Activated CD4-positive, alpha-beta T cell treated with anti-CD3 and anti-CD28 coated beads, Interleukin-2, amount 10 ng/mL, durations not matched to agents 24 days and 14 days (primary cell): ENCODE measurements at regions not wholly inside any gene's neighbourhood (a gene's known extent, or its start where the extent isn't known, plus 50 kb on each side); places are given as distances from the start of the nearest gene placed in this dataset.
"Not testable (repeated sequence)": the region's sequence is repeated elsewhere in the genome, so short reads cannot be mapped to it uniquely, and the experiment has no call there.

ENCODE experiments used
- DNase-seq: peaks from one replicate; pipeline ENCODE4 v3.0.0; 2022
- H3K27ac Mint-ChIP-seq: one replicate; pipeline ENCODE4 v1.8.0; 2022; ENCODE audit warnings: mild to moderate bottlenecking, mixed read lengths
- H3K27me3 Mint-ChIP-seq: one replicate; pipeline ENCODE4 v1.8.0; 2022; ENCODE audit warnings: mixed read lengths
- H3K36me3 Mint-ChIP-seq: one replicate; pipeline ENCODE4 v1.8.0; 2022; ENCODE audit warnings: low read depth, mild to moderate bottlenecking, mixed read lengths
- H3K4me1 Mint-ChIP-seq: one replicate; pipeline ENCODE4 v1.8.0; 2021; ENCODE audit warnings: mixed read lengths
- H3K4me3 Mint-ChIP-seq: one replicate; pipeline ENCODE4 v1.8.0; 2022; ENCODE audit warnings: mild to moderate bottlenecking, moderate library complexity, mixed read lengths
- H3K9me3 Mint-ChIP-seq: one replicate; pipeline ENCODE4 v1.8.0; 2021; ENCODE audit warnings: mixed read lengths
- intact Hi-C: fragments of 100-400 bp; cut with micrococcal nuclease; formaldehyde crosslinking; loops from one replicate; pipeline ENCODE4 v1.15.1; 2023

DNA sequence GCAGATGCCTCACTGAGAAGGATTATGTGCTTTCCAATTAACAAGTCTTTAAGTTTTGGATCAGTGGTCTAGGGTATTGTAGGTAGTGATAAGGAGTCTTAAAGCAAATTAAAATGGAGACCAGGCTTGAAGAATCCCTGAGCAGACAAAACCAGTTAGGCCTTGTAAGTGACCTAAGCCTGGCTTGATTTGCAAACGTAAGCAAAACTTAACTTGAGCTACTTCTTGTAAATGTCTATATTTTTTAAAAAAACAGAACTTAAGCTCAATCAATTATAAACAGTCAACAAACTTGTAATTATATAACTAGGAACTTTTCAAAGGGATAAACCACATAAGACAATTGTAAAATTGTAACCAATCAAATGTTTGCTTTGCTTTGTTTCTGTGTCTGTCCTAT lies 72.7 kb upstream of the NALF2 start:
- no peak overlapping the region for H3K4me3 Mint-ChIP-seq
- no peak for DNase-seq
- no peaks in the 10 kb centered on the region for H3K4me1 Mint-ChIP-seq
- H3K36me3 Mint-ChIP-seq: no peaks in the 10 kb centered on the region
- intact Hi-C loops: no loop called here
- no peaks in the 10 kb centered on the region for H3K27me3 Mint-ChIP-seq
- no peak overlapping the region for H3K27ac Mint-ChIP-seq
- no peaks in the 10 kb centered on the region for H3K9me3 Mint-ChIP-seq

- Mint-ChIP-seq H3K4me3 (no peak overlapping the region), H3K27me3 (no peaks in the 10 kb centered on the region), H3K36me3 (no peaks in the 10 kb centered on the region), H3K9me3 (no peaks in the 10 kb centered on the region), H3K27ac (no peak overlapping the region), H3K4me1 (no peaks in the 10 kb centered on the region)
- intact Hi-C loops: no loop called here
- no peak for DNase-seq
Observed at GRCh38 chrX:69430785-69431184, 73.3 kb upstream of the NALF2 start.

- Mint-ChIP-seq H3K27ac (no peak overlapping the region), H3K27me3 (no peaks in the 10 kb centered on the region), H3K36me3 (no peaks in the 10 kb centered on the region), H3K4me1 (no peaks in the 10 kb centered on the region), H3K4me3 (no peak overlapping the region), H3K9me3 (no peaks in the 10 kb centered on the region)
- intact Hi-C loops: no loop called here
- no peak for DNase-seq
Observed at GRCh38 chrX:69429339-69430015, 74.6 kb upstream of the NALF2 start.

GRCh38 chrX:69428216-69428615 lies 75.9 kb upstream of the NALF2 start:
- H3K4me3 Mint-ChIP-seq: no peak overlapping the region
- H3K27ac Mint-ChIP-seq: no peak overlapping the region
- no peaks in the 10 kb centered on the region for H3K36me3 Mint-ChIP-seq
- intact Hi-C loops: no loop called here
- no peak for DNase-seq
- H3K9me3 Mint-ChIP-seq: no peaks in the 10 kb centered on the region
- H3K4me1 Mint-ChIP-seq: no peaks in the 10 kb centered on the region
- H3K27me3 Mint-ChIP-seq: no peaks in the 10 kb centered on the region

GRCh38 chrX:69424910-69425309 lies 79.2 kb upstream of the NALF2 start:
- Mint-ChIP-seq H3K27me3 (no peaks in the 10 kb centered on the region), H3K9me3 (no peaks in the 10 kb centered on the region), H3K36me3 (no peaks in the 10 kb centered on the region), H3K4me3 (no peak overlapping the region), H3K27ac (no peak overlapping the region), H3K4me1 (no peaks in the 10 kb centered on the region)
- intact Hi-C loops: no loop called here
- DNase-seq: no peak

DNA sequence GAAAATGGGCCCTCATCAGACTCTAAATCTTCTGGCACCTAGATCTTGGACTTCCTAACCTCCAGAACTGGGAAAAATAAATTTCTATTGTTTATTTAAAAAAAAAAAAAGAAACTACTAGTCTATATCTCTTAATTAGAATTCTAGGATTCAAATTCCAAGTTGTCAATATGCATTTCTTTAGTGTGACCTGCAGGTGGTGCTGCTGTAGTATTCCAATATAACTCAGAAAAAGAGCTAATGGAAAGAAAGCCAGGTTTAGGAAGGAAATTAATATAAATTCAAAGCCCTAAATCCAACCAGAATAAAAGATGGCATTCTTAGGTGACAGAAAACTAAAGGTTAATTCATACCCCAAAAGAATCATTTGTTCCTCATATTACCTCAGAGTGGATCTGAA lies 80.0 kb upstream of the NALF2 start:
- H3K27ac Mint-ChIP-seq: no peak overlapping the region
- H3K36me3 Mint-ChIP-seq: no peaks in the 10 kb centered on the region
- H3K4me3 Mint-ChIP-seq: no peak overlapping the region
- H3K27me3 Mint-ChIP-seq: no peaks in the 10 kb centered on the region
- DNase-seq: no peak
- no peaks in the 10 kb centered on the region for H3K4me1 Mint-ChIP-seq
- intact Hi-C loops: no loop called here
- H3K9me3 Mint-ChIP-seq: no peaks in the 10 kb centered on the region

- H3K27me3 Mint-ChIP-seq, H3K4me3 Mint-ChIP-seq, H3K36me3 Mint-ChIP-seq, DNase-seq, intact Hi-C loops, H3K27ac Mint-ChIP-seq, H3K9me3 Mint-ChIP-seq, H3K4me1 Mint-ChIP-seq: not testable (repeated sequence)
Observed at GRCh38 chrX:69422208-69422607, 81.9 kb upstream of the NALF2 start.

DNA sequence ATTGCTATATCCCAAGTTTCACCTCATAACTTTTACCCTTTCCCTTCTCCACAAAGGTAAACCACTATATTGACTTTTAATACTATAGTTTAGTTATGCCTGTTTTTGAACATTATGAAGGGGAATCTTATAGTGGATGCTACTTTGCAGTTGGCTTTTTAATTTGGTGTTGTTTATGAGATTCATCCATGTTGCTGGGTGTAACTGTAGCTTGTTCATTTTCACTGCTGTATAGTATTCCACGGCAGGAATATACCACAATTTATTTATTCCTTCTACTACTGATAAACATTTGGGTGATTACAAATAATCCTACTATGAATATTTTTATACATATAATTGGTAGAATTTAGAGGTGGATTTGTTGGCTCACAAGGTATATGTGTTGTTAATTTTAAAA lies 88.4 kb upstream of the NALF2 start:
- H3K27ac Mint-ChIP-seq: no peak overlapping the region
- DNase-seq: no peak
- H3K27me3 Mint-ChIP-seq: no peaks in the 10 kb centered on the region
- H3K9me3 Mint-ChIP-seq: peaks cover 4% of the 10 kb centered on the region
- no peaks in the 10 kb centered on the region for H3K36me3 Mint-ChIP-seq
- no peaks in the 10 kb centered on the region for H3K4me1 Mint-ChIP-seq
- no peak overlapping the region for H3K4me3 Mint-ChIP-seq
- intact Hi-C loops: no loop called here

DNA sequence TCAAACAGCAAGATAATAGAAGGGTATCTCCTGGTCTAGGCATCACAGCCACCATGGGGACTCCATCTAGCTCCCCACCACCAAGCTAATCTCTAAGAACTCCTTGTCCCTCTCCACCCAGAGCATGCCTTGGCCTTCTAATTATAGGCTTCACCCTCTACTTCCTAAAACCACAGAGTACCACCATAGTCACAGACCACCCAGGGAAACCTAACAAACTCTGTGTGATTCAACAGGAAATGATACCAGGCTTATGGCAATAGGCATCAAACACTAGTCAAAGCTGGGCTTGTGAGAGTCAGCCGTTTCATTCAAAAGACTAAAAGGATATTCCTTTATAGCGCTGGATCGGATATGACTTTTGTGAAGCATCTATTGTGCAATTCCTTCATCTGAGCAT lies 91.5 kb upstream of the NALF2 start:
- intact Hi-C loops: no loop called here
- DNase-seq: no peak
- H3K4me1 Mint-ChIP-seq: no peaks in the 10 kb centered on the region
- no peaks in the 10 kb centered on the region for H3K36me3 Mint-ChIP-seq
- H3K9me3 Mint-ChIP-seq: peaks cover 4% of the 10 kb centered on the region
- H3K27ac Mint-ChIP-seq: no peak overlapping the region
- no peak overlapping the region for H3K4me3 Mint-ChIP-seq
- no peaks in the 10 kb centered on the region for H3K27me3 Mint-ChIP-seq

GRCh38 chrX:69398881-69399280 lies 105.2 kb upstream of the NALF2 start:
- no peak overlapping the region for H3K27ac Mint-ChIP-seq

DNA sequence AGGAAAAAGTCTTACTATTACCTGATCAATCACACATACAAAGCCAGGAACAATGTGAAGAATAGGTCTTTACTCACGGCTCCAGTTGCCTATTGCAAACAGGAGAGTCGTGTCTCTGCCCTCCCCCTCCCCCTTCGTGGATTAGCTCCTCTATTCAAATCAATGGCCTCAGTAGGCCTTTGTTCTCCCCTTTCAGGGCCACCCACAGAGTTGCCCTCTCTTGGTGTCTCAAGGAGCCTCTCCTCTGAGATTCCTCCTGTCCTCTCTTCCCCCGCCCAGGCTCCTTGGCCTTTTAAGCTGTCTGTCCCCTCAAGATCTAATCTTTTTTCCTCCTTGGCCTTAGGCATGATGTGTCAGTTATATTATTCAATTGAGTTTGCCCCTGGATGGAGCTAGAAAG lies 107.2 kb upstream of the NALF2 start:
- Mint-ChIP-seq H3K27me3 (no peaks in the 10 kb centered on the region), H3K4me3 (no peak overlapping the region), H3K9me3 (no peaks in the 10 kb centered on the region), H3K27ac (no peak overlapping the region), H3K4me1 (no peaks in the 10 kb centered on the region), H3K36me3 (no peaks in the 10 kb centered on the region)
- DNase-seq: no peak
- intact Hi-C loops: no loop called here

More at GRCh38 chrX:69398881-69399280, 105.2 kb upstream of the NALF2 start:
- Mint-ChIP-seq H3K9me3 (no peaks in the 10 kb centered on the region), H3K36me3 (no peaks in the 10 kb centered on the region), H3K4me1 (no peaks in the 10 kb centered on the region), H3K4me3 (no peak overlapping the region), H3K27me3 (no peaks in the 10 kb centered on the region)
- intact Hi-C loops: no loop called here
- DNase-seq: no peak

- H3K36me3 Mint-ChIP-seq: no peaks in the 10 kb centered on the region
- DNase-seq: no peak
- H3K4me3 Mint-ChIP-seq: no peak overlapping the region
- H3K27ac Mint-ChIP-seq: no peak overlapping the region
- H3K4me1 Mint-ChIP-seq: no peaks in the 10 kb centered on the region
- H3K27me3 Mint-ChIP-seq: no peaks in the 10 kb centered on the region
- H3K9me3 Mint-ChIP-seq: no peaks in the 10 kb centered on the region
- intact Hi-C loops: no loop called here
Observed at GRCh38 chrX:69395306-69395705, 108.8 kb upstream of the NALF2 start.

- no peak overlapping the region for H3K4me3 Mint-ChIP-seq
- no peaks in the 10 kb centered on the region for H3K9me3 Mint-ChIP-seq
- intact Hi-C loops: no loop called here
- no peak overlapping the region for H3K27ac Mint-ChIP-seq
- no peaks in the 10 kb centered on the region for H3K27me3 Mint-ChIP-seq
- DNase-seq: no peak
- H3K4me1 Mint-ChIP-seq: no peaks in the 10 kb centered on the region
- no peaks in the 10 kb centered on the region for H3K36me3 Mint-ChIP-seq
Observed at GRCh38 chrX:69389101-69389501, 115.0 kb upstream of the NALF2 start.

GRCh38 chrX:69388526-69388925 lies 115.6 kb upstream of the NALF2 start:
- DNase-seq: no peak
- no peak overlapping the region for H3K4me3 Mint-ChIP-seq
- H3K27me3 Mint-ChIP-seq: no peaks in the 10 kb centered on the region
- H3K9me3 Mint-ChIP-seq: no peaks in the 10 kb centered on the region
- no peaks in the 10 kb centered on the region for H3K36me3 Mint-ChIP-seq
- H3K4me1 Mint-ChIP-seq: no peaks in the 10 kb centered on the region
- intact Hi-C loops: no loop called here
- H3K27ac Mint-ChIP-seq: no peak overlapping the region
